ENCODE measurements at regions not wholly inside any gene's neighbourhood (a gene's known extent, or its start where the extent isn't known, plus 50 kb on each side); places are given as distances from the start of the nearest gene placed in this dataset.

DNA sequence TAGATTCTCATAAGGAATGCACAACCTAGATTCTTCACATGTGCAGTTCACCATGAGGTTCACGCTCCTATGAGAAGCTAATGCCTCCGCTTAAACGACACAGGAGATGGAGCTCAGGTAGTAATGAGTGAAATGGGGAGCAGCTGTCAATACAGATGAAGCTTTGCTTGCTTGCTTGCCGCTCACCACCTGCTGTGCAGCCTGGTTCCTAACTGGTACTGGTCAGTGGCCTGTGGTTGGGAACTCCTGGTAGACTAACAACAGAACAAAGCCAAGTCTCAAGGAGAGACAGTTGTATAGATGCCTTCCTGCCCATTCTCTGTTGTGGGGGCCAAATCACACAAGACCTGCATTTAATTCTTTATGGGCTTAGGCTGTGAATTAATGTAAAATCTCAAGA lies 449.2 kb upstream of the TNP1 start:
- Histone ChIP-seq H3F3A (ENCODE audit: insufficient read depth) (no peaks in the 10 kb centered on the region), H2AFZ (ENCODE audit: low read depth, low read length, severe bottlenecking) (no peak overlapping the region), H3K36me3 (ENCODE audit: low read length) (no peaks in the 10 kb centered on the region), H3K9me2 (replicated peaks; ENCODE audit: insufficient read depth, low read length) (no peaks in the 10 kb centered on the region), H3K9me3 (ENCODE audit: insufficient read depth, low read length) (no peaks in the 10 kb centered on the region), H3K4me3 (ENCODE audit: insufficient read depth, low read length, poor library complexity, severe bottlenecking) (no peak overlapping the region), H3K79me2 (ENCODE audit: insufficient read depth, low read length) (no peaks in the 10 kb centered on the region), H4K20me1 (ENCODE audit: low read depth, low read length) (no peaks in the 10 kb centered on the region), H3K27me3 (ENCODE audit: low read length) (no peaks in the 10 kb centered on the region), H3K27ac (ENCODE audit: low read depth, low read length) (no peak overlapping the region), H3K9ac (ENCODE audit: low read length) (no peak overlapping the region), H3K4me2 (ENCODE audit: low read depth, low read length, poor library complexity, severe bottlenecking) (no peak overlapping the region)
- TF ChIP-seq EZH2phosphoT487 (conservative IDR thresholded peaks at IDR 0.05; ENCODE audit: low read length) = no peak
- TF ChIP-seq, protein P1, sequence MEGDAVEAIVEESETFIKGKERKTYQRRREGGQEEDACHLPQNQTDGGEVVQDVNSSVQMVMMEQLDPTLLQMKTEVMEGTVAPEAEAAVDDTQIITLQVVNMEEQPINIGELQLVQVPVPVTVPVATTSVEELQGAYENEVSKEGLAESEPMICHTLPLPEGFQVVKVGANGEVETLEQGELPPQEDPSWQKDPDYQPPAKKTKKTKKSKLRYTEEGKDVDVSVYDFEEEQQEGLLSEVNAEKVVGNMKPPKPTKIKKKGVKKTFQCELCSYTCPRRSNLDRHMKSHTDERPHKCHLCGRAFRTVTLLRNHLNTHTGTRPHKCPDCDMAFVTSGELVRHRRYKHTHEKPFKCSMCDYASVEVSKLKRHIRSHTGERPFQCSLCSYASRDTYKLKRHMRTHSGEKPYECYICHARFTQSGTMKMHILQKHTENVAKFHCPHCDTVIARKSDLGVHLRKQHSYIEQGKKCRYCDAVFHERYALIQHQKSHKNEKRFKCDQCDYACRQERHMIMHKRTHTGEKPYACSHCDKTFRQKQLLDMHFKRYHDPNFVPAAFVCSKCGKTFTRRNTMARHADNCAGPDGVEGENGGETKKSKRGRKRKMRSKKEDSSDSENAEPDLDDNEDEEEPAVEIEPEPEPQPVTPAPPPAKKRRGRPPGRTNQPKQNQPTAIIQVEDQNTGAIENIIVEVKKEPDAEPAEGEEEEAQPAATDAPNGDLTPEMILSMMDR (IDR thresholded peaks at IDR 0.05; ENCODE audit: insufficient read depth, low read length, poor library complexity, severe bottlenecking) = no peak

DNA sequence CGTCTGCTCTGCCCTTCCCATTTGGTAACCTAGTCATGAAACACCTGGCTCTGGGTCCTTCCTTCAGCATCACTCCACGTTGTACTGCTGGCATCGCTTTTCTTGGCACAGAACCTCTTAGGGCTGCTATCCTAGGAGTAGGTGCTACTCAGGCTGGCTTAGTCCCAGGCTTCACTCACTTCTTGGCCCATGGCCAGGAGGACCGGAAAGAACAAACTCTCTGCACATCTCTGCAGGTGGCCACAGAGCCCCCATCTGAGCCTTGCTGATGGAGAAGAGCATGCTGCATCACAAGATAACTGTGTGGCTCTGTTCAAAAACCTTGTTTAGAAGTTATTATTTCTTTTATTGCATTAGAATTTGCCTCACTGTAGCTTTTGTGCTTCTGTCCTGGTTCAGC lies 447.2 kb upstream of the TNP1 start:
- TF ChIP-seq EZH2phosphoT487 (conservative IDR thresholded peaks at IDR 0.05; ENCODE audit: low read length) = no peak
- TF ChIP-seq, protein P1 (IDR thresholded peaks at IDR 0.05; ENCODE audit: insufficient read depth, low read length, poor library complexity, severe bottlenecking) = no peak
- Histone ChIP-seq H3K27me3 (ENCODE audit: low read length) (no peaks in the 10 kb centered on the region), H2AFZ (ENCODE audit: low read depth, low read length, severe bottlenecking) (no peak overlapping the region), H3K27ac (ENCODE audit: low read depth, low read length) (no peak overlapping the region), H3K4me3 (ENCODE audit: insufficient read depth, low read length, poor library complexity, severe bottlenecking) (no peak overlapping the region), H4K20me1 (ENCODE audit: low read depth, low read length) (no peaks in the 10 kb centered on the region), H3K9ac (ENCODE audit: low read length) (no peak overlapping the region), H3K9me2 (replicated peaks; ENCODE audit: insufficient read depth, low read length) (no peaks in the 10 kb centered on the region), H3K36me3 (ENCODE audit: low read length) (no peaks in the 10 kb centered on the region), H3K9me3 (ENCODE audit: insufficient read depth, low read length) (no peaks in the 10 kb centered on the region), H3K4me2 (ENCODE audit: low read depth, low read length, poor library complexity, severe bottlenecking) (no peak overlapping the region), H3K79me2 (ENCODE audit: insufficient read depth, low read length) (no peaks in the 10 kb centered on the region), H3F3A (ENCODE audit: insufficient read depth) (no peaks in the 10 kb centered on the region)

DNA sequence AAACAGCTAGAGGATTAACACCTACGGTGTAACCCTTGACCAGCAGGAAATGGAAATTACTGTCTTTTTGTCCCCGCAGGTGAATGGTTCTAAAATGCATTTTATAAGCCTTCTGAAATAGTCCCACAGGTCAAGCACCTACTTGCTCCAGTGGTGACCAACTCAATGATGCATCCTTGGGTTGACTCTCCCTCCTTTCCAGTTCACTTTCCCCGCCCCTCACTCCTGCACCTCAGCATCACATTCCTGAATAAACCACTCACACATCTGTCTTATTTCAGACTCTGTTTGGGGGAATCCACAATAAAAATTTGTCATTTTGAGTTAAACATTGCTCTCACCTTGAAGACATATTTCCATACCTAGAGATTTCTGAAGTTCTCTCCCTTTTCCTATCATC lies 446.0 kb upstream of the TNP1 start:
- Histone ChIP-seq H3F3A (ENCODE audit: insufficient read depth) (no peaks in the 10 kb centered on the region), H3K9ac (ENCODE audit: low read length) (no peak overlapping the region), H3K4me3 (ENCODE audit: insufficient read depth, low read length, poor library complexity, severe bottlenecking) (no peak overlapping the region), H3K36me3 (ENCODE audit: low read length) (no peaks in the 10 kb centered on the region), H2AFZ (ENCODE audit: low read depth, low read length, severe bottlenecking) (no peak overlapping the region), H3K27ac (ENCODE audit: low read depth, low read length) (no peak overlapping the region), H3K9me3 (ENCODE audit: insufficient read depth, low read length) (no peaks in the 10 kb centered on the region), H3K9me2 (replicated peaks; ENCODE audit: insufficient read depth, low read length) (no peaks in the 10 kb centered on the region), H4K20me1 (ENCODE audit: low read depth, low read length) (no peaks in the 10 kb centered on the region), H3K27me3 (ENCODE audit: low read length) (no peaks in the 10 kb centered on the region), H3K79me2 (ENCODE audit: insufficient read depth, low read length) (no peaks in the 10 kb centered on the region), H3K4me2 (ENCODE audit: low read depth, low read length, poor library complexity, severe bottlenecking) (no peak overlapping the region)
- TF ChIP-seq, protein P1 (IDR thresholded peaks at IDR 0.05; ENCODE audit: insufficient read depth, low read length, poor library complexity, severe bottlenecking) = no peak
- TF ChIP-seq EZH2phosphoT487 (conservative IDR thresholded peaks at IDR 0.05; ENCODE audit: low read length) = no peak

DNA sequence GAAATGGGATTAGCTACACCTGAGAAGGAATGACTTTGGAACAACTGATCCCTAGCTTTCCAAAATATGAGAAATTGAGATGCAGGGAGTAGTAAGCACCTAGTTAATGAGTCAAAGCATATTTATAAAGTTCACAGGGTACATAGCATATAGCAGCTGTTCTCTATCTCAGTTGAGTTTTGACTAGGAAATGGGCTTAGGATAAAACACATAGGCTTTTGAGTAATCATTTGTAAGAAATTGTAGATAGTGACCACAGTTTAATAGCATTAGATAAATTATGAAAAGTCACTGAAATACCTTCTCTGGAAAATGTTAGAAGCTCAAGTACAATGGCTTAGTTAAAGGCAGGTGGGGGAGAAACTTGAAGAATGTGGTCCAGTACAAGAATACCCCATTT lies 444.7 kb upstream of the TNP1 start:
- Histone ChIP-seq H4K20me1 (ENCODE audit: low read depth, low read length) (no peaks in the 10 kb centered on the region), H2AFZ (ENCODE audit: low read depth, low read length, severe bottlenecking) (no peak overlapping the region), H3K9me2 (replicated peaks; ENCODE audit: insufficient read depth, low read length) (no peaks in the 10 kb centered on the region), H3K4me3 (ENCODE audit: insufficient read depth, low read length, poor library complexity, severe bottlenecking) (no peak overlapping the region), H3F3A (ENCODE audit: insufficient read depth) (no peaks in the 10 kb centered on the region), H3K36me3 (ENCODE audit: low read length) (no peaks in the 10 kb centered on the region), H3K9me3 (ENCODE audit: insufficient read depth, low read length) (no peaks in the 10 kb centered on the region), H3K27me3 (ENCODE audit: low read length) (no peaks in the 10 kb centered on the region), H3K27ac (ENCODE audit: low read depth, low read length) (no peak overlapping the region), H3K4me2 (ENCODE audit: low read depth, low read length, poor library complexity, severe bottlenecking) (no peak overlapping the region), H3K79me2 (ENCODE audit: insufficient read depth, low read length) (no peaks in the 10 kb centered on the region), H3K9ac (ENCODE audit: low read length) (no peak overlapping the region)
- TF ChIP-seq EZH2phosphoT487 (conservative IDR thresholded peaks at IDR 0.05; ENCODE audit: low read length) = no peak

All from SU-DHL-6 (cell line).